Caco-2 (cell line): ENCODE measurements at regions not wholly inside any gene's neighbourhood (a gene's known extent, or its start where the extent isn't known, plus 50 kb on each side); places are given as distances from the start of the nearest gene placed in this dataset.

Experiments used
- BruUV-seq: library from RNA; stranded (reverse); fragments of 400-500 nt; replicated peaks from 2 replicates; lab custom pipeline; 2021; lab: Mats Ljungman, UMichigan
- CTCF ChIA-PET: fragments of 300-600 bp; sonication (Branson Sonifier 250); formaldehyde crosslinking; loops from one replicate; lab custom pipeline; 2022; ENCODE audit warnings: antibody characterized with exemption; lab: Charles Lee
- POLR2A ChIA-PET: fragments of 300-600 bp; sonication (Branson Sonifier 250); formaldehyde crosslinking; loops from one replicate; lab custom pipeline; 2022; ENCODE audit warnings: antibody characterized with exemption; lab: Charles Lee
- DNase-seq, 2 experiments: peaks; one replicate each; pipeline versions ENCODE4 v3.0.0 to v3.0.0-alpha.2; 2020 to 2022
- H3K27me3 ChIP-seq: replicated peaks from 2 replicates; pipeline ENCODE4 v1.6.0; 2011; ENCODE audit warnings: low read length; ENCODE audit not compliant: control insufficient read depth, insufficient read depth
- H3K36me3 ChIP-seq: 2 replicates; pipeline ENCODE4 v1.5.1; 2011; ENCODE audit warnings: low read length; ENCODE audit not compliant: control insufficient read depth, insufficient read depth
- H3K4me1 ChIP-seq: fragments of 250-450 bp; sonication (Bioruptor Pico); 2 replicates; pipeline ENCODE4 v1.5.1; 2020; ENCODE audit warnings: mild to moderate bottlenecking
- H3K4me3 ChIP-seq: 2 replicates; pipeline ENCODE4 v1.5.1; 2011; ENCODE audit warnings: low read depth, mild to moderate bottlenecking, control low read depth, low read length
- H3K9me3 ChIP-seq: fragments of 250-450 bp; sonication (Bioruptor Pico); 2 replicates; pipeline ENCODE4 v1.5.1; 2020; ENCODE audit warnings: mild to moderate bottlenecking, moderate library complexity
- H3K27ac Mint-ChIP-seq: one replicate; pipeline ENCODE4 v1.8.0; 2022; ENCODE audit warnings: mixed read lengths; ENCODE audit not compliant: unreplicated experiment
- H3K27me3 Mint-ChIP-seq: one replicate; pipeline ENCODE4 v1.8.0; 2022; ENCODE audit warnings: mixed read lengths; ENCODE audit not compliant: insufficient read depth, unreplicated experiment
- H3K36me3 Mint-ChIP-seq: one replicate; pipeline ENCODE4 v1.8.0; 2022; ENCODE audit warnings: mild to moderate bottlenecking, mixed read lengths; ENCODE audit not compliant: insufficient read depth, unreplicated experiment
- H3K4me1 Mint-ChIP-seq: one replicate; pipeline ENCODE4 v1.8.0; 2022; ENCODE audit warnings: low read depth, mixed read lengths; ENCODE audit not compliant: unreplicated experiment
- H3K4me3 Mint-ChIP-seq: one replicate; pipeline ENCODE4 v1.8.0; 2022; ENCODE audit warnings: mild to moderate bottlenecking, moderate library complexity, mixed read lengths; ENCODE audit not compliant: unreplicated experiment
- H3K9me3 Mint-ChIP-seq: one replicate; pipeline ENCODE4 v1.8.0; 2022; ENCODE audit warnings: mixed read lengths; ENCODE audit not compliant: unreplicated experiment
- intact Hi-C: fragments of 100-400 bp; cut with micrococcal nuclease; formaldehyde crosslinking; loops from one replicate; pipeline ENCODE4 v1.10.0; 2022; ENCODE audit not compliant: unreplicated experiment
- TF ChIP-seq, protein P1 (sequence below), 2 experiments: fragments of 200-600 bp in 1 of 2; IDR thresholded peaks; 1 replicate in 1 of 2; 2 replicates in 1 of 2; pipeline versions ENCODE4 v1.5.1 to v1.8.0; 2011 to 2022; ENCODE audit warnings: antibody characterized with exemption in 1 of 2, control low read depth in 1 of 2, inconsistent platforms in 1 of 2, low read depth in 1 of 2, low read length in 1 of 2, mild to moderate bottlenecking in 1 of 2, moderate library complexity in 1 of 2; ENCODE audit not compliant: insufficient read depth in 1 of 2, severe bottlenecking in 1 of 2, unreplicated experiment in 1 of 2

DNA sequence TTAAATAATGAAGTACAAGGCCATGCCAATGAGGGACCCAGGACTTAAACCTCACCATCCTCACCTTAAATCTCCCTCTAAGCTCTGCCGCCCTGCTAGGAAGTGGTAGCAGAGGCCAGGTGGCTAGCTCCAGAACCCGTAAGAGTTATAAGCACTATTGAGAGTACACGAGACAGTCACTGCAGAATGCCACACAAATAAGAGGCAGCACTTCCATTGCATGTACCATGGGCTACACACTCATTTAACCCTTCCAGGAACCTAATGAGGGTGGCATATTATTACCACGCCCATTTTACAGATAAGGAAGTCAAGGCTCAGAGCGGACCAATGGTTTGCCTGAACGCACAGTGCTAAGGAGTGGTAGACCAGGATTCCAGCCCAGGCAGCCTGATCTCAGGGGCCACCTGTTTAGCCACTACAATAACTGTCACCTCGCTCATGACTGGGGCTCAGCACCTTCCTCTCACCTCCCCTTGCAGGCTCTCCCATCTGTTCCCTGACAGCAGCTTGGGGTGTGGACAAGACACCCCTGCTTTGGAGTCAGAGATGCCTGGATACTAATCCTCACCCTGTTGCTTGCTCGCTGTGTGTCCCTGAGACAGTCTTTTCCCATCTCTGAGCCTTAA lies 54.8 kb upstream of the ID3 start:
- Mint-ChIP-seq H3K36me3 (no peaks in the 10 kb centered on the region), H3K9me3 (no peaks in the 10 kb centered on the region), H3K4me3 (no peak overlapping the region), H3K27me3 (peaks cover 4% of the 10 kb centered on the region), H3K27ac (no peak overlapping the region), H3K4me1 (no peaks in the 10 kb centered on the region)
- ChIA-PET CTCF (no interaction called here), POLR2A (no interaction called here)
- no TSS peak for BruUV-seq
- TF ChIP-seq, protein P1, sequence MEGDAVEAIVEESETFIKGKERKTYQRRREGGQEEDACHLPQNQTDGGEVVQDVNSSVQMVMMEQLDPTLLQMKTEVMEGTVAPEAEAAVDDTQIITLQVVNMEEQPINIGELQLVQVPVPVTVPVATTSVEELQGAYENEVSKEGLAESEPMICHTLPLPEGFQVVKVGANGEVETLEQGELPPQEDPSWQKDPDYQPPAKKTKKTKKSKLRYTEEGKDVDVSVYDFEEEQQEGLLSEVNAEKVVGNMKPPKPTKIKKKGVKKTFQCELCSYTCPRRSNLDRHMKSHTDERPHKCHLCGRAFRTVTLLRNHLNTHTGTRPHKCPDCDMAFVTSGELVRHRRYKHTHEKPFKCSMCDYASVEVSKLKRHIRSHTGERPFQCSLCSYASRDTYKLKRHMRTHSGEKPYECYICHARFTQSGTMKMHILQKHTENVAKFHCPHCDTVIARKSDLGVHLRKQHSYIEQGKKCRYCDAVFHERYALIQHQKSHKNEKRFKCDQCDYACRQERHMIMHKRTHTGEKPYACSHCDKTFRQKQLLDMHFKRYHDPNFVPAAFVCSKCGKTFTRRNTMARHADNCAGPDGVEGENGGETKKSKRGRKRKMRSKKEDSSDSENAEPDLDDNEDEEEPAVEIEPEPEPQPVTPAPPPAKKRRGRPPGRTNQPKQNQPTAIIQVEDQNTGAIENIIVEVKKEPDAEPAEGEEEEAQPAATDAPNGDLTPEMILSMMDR (IDR thresholded peaks at IDR 0.05; ENCODE audit: insufficient read depth in 1 of 2, low read depth in 1 of 2, low read length in 1 of 2, severe bottlenecking in 1 of 2, unreplicated experiment in 1 of 2), result no peak
- Histone ChIP-seq H3K36me3 (no peaks in the 10 kb centered on the region), H3K4me3 (no peak overlapping the region), H3K9me3 (no peaks in the 10 kb centered on the region), H3K27me3 (no peaks in the 10 kb centered on the region; the same call in 1 of the 2 replicates), H3K4me1 (no peaks in the 10 kb centered on the region)
- DNase-seq, result no peak
- intact Hi-C loops, result no loop called here

DNA sequence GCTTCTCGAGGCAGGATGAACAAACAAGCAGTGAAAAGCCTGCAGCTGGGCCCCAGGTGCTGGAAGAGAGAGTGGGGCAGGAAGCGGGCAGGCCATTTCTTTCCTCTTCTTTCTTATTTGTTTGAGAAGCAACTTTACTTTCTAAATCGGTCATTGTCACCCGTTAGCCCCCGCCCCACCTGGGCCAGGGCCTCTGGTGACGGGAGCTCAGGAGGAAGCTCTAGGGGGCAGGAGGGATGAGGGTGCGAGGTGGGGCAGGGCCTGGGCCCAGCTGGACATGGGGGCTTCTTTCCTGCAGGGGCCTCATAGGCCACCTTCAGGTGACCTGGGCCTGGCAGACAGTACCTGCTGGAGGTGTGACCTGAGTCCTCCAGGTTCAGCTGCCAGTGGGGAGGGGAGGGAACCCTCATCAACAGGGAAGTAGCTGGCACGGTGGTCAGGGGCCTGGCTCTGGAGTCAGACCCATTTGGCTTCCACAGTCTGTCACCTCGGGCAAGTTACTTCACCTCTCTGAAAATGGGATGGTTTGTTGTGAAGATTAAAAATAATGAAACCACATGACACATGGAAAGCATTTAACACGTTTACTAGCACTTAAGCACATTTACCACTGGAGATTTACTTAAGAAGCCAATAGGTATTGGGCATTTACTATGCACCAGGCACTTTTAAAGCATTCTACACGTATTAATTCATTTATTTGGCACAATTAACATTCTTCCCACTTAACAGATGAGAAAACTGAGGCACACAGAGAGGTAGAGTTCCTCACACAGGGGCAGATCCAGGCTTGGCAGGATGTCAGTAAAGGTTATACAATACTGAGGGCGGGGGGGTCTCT lies 54.1 kb upstream of the ID3 start:
- no peak for DNase-seq
- TF ChIP-seq, protein P1 (IDR thresholded peaks at IDR 0.05; ENCODE audit: insufficient read depth in 1 of 2, low read depth in 1 of 2, low read length in 1 of 2, severe bottlenecking in 1 of 2, unreplicated experiment in 1 of 2), result no peak
- H3K9me3 Mint-ChIP-seq, result no peaks in the 10 kb centered on the region
- no peak overlapping the region for H3K27ac Mint-ChIP-seq
- H3K27me3 Mint-ChIP-seq, result peaks cover 2% of the 10 kb centered on the region
- no peak overlapping the region for H3K4me3 ChIP-seq
- ChIA-PET CTCF (no interaction called here), POLR2A (interaction anchor here (0.5 kb wide), 1 partner anchor 82 kb away, joined by 3 read pairs; no protein-coding TSS in a partner anchor)
- intact Hi-C loops, result no loop called here
- H3K36me3 ChIP-seq, result no peaks in the 10 kb centered on the region
- H3K4me1 Mint-ChIP-seq, result no peaks in the 10 kb centered on the region
- H3K9me3 ChIP-seq, result no peaks in the 10 kb centered on the region
- BruUV-seq, result no TSS peak
- no peaks in the 10 kb centered on the region for H3K4me1 ChIP-seq
- H3K27me3 ChIP-seq, result no peaks in the 10 kb centered on the region
- H3K4me3 Mint-ChIP-seq, result no peak overlapping the region
- no peaks in the 10 kb centered on the region for H3K36me3 Mint-ChIP-seq

GRCh38 chr1:23611601-23612327 lies 52.5 kb upstream of the ID3 start:
- no peak overlapping the region for H3K27ac Mint-ChIP-seq
- no TSS peak for BruUV-seq
- H3K4me1 Mint-ChIP-seq, result no peaks in the 10 kb centered on the region
- no peak overlapping the region for H3K4me3 Mint-ChIP-seq
- ChIA-PET POLR2A (no interaction called here), CTCF (interaction anchor here (0.6 kb wide), 1 partner anchor 38 kb away, joined by 3 read pairs; no protein-coding TSS in a partner anchor)
- Histone ChIP-seq H3K4me1 (no peaks in the 10 kb centered on the region), H3K27me3 (no peaks in the 10 kb centered on the region), H3K9me3 (no peaks in the 10 kb centered on the region), H3K36me3 (no peaks in the 10 kb centered on the region), H3K4me3 (no peak overlapping the region)
- TF ChIP-seq, protein P1 (IDR thresholded peaks at IDR 0.05; ENCODE audit: insufficient read depth in 1 of 2, low read depth in 1 of 2, low read length in 1 of 2, severe bottlenecking in 1 of 2, unreplicated experiment in 1 of 2), result no peak
- no peaks in the 10 kb centered on the region for H3K36me3 Mint-ChIP-seq
- no peaks in the 10 kb centered on the region for H3K27me3 Mint-ChIP-seq
- H3K9me3 Mint-ChIP-seq, result no peaks in the 10 kb centered on the region
- intact Hi-C loops, result no loop called here
- no peak for DNase-seq
